C4-2B (cell line): ENCODE measurements at regions not wholly inside any gene's neighbourhood (a gene's known extent, or its start where the extent isn't known, plus 50 kb on each side); places are given as distances from the start of the nearest gene placed in this dataset.

Experiments
- ZFX ChIP-seq: fragments of 450-650 bp; IDR thresholded peaks from 2 replicates; pipeline ENCODE4 v1.6.1; 2017
- TF ChIP-seq, protein P1 (sequence below): fragments of 450-650 bp; conservative IDR thresholded peaks from 2 replicates; pipeline ENCODE4 v1.5.1; 2017; ENCODE audit warnings: mild to moderate bottlenecking

DNA sequence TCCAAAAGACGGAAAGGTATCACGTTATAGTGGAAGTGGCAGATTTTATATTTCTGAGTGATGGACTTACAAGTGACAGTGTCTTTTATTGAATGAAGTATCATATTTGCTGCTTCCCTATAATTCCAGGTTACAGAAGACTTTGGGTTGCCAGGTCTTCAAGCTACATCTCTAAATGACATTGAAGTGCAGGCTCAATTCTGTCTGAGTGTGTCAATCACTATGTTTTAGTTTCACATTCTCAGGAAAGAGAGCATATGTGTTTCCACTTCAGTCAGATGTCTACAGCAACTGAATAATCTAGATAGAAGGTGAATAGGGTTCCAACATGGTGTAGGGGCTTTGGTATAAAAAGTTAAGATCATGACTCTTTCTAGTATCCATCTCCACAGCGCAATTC lies 492.7 kb upstream of the API5 start:
- TF ChIP-seq, protein P1, sequence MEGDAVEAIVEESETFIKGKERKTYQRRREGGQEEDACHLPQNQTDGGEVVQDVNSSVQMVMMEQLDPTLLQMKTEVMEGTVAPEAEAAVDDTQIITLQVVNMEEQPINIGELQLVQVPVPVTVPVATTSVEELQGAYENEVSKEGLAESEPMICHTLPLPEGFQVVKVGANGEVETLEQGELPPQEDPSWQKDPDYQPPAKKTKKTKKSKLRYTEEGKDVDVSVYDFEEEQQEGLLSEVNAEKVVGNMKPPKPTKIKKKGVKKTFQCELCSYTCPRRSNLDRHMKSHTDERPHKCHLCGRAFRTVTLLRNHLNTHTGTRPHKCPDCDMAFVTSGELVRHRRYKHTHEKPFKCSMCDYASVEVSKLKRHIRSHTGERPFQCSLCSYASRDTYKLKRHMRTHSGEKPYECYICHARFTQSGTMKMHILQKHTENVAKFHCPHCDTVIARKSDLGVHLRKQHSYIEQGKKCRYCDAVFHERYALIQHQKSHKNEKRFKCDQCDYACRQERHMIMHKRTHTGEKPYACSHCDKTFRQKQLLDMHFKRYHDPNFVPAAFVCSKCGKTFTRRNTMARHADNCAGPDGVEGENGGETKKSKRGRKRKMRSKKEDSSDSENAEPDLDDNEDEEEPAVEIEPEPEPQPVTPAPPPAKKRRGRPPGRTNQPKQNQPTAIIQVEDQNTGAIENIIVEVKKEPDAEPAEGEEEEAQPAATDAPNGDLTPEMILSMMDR, result no peak
- TF ChIP-seq ZFX, result no peak
